ENCODE measurements at regions not wholly inside any gene's neighbourhood (a gene's known extent, or its start where the extent isn't known, plus 50 kb on each side); places are given as distances from the start of the nearest gene placed in this dataset.

- no peak for DNase-seq
These were observed 232.4 kb downstream of the AEBP2 start for GRCh38 chr12:19671695-19672094.

DNA sequence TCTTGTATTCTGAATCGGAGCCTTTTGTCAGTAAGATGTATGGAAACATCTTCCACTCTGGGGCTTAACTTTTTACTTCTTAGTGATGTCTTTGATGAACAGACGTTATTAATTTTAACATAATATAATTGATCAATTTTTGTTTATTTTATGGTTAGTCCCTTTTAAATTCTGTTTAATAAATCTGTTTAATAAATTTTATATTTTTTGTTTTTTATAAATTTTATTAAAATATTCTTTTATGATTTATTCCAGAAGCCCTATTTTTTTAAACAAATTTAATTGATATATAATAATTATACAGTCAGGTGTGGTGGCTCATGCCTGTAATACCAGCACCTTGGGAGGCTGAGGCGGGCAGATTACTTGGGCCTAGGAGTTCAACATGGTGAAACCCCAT is 235.1 kb downstream of the AEBP2 start:
- no peak for DNase-seq

DNA sequence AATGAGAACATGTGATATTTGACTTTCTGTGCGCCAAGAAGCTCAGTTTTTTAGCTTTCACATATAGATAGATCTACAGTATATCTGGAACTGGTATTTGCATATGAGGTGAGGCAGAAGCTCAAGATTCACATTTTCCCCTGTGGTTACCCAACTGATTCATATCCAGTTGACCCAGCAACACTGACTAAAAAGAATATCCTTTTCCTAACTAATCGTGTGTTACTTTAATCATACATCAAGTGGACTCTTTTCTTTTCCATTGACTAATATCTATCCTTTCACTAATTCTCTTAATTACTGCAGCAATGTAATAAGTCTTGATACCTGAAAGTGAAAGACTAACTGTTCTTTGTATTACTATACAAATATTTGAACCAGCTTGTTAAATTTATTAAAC is 236.1 kb downstream of the AEBP2 start:
- DNase-seq: no peak

DNA sequence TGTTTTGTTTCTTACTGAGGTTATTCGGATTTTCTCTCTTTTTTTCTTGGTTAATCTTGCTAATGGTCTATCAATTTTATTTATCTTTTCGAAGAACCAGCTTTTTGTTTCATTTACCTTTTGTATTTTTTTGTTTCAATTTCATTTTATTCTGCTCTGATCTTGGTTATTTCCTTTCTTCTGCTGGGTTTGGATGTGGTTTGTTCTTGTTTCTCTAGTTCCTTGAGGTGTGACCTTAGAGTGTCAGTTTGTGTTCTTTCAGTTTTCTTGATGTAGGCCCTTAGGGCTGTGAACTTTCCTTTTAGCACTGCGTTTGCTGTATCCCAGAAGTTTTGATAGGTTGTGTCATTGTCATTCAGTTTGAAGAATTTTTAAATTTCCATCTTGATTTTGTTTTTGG is 239.2 kb downstream of the AEBP2 start:
- DNase-seq: peak in 1 of 2 donors; percentile 69

- DNase-seq: no peak
These were observed 241.7 kb downstream of the AEBP2 start for GRCh38 chr12:19681007-19681406.

DNA sequence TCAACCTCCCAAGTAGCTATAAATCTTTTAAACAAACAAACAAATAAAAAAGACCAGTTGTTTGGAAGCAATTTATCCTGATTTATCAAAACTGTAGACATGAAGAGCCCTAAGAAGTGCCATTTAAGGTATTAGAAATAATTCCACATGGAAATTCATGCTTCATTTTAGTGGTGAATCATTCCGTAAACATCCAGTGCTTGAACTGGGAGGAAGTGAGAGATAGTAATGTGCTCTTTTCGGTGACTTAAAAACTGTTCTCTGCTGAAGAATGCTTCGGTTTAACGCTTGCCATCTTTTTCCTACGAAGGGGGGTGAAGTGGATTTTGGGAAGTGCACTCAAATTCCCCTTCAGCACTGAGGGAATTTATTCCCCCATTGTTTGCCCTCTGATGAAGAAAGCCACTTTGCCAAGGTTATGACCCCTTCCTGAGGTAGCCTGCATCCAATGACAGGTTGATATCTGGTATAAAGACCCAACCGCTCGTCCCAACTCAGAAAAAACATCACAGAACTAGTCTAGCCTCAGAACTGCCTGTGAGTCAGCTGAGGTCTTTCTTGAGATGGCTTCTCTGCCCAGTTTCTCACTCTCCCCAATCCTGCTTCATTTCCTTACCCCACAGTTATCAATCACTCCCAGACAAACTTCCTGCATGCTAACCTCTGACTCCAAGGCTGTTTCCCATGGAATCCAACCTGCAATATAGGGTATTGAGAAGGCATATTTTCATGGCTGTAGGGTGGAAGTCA is 244.1 kb downstream of the AEBP2 start:
- no peak for DNase-seq

GRCh38 chr12:19687371-19687770 is 248.1 kb downstream of the AEBP2 start:
- no peak for DNase-seq

- DNase-seq: no peak
These were observed 249.2 kb downstream of the AEBP2 start for GRCh38 chr12:19688532-19688931.

DNA sequence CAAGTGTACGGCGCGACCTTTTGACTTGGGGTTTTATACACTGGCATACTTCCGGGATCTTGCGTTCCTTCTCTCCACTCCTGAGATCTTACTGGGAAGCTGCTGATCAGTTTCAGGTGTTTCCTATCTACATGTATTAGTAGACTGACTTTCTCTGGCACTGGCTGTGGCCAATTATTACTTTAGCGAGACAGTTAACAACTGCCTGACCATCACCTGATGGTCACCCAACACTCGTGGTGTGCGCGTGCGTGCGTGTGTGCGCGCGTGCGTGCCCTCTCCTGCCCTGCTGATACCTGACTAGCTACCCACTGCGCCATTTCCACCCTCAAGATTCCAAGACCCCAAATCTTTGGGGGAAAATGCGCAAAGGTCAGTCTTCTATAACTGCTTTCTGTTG is 249.9 kb downstream of the AEBP2 start:
- no peak for DNase-seq

GRCh38 chr12:19689801-19690472 is 250.6 kb downstream of the AEBP2 start:
- no peak for DNase-seq

DNA sequence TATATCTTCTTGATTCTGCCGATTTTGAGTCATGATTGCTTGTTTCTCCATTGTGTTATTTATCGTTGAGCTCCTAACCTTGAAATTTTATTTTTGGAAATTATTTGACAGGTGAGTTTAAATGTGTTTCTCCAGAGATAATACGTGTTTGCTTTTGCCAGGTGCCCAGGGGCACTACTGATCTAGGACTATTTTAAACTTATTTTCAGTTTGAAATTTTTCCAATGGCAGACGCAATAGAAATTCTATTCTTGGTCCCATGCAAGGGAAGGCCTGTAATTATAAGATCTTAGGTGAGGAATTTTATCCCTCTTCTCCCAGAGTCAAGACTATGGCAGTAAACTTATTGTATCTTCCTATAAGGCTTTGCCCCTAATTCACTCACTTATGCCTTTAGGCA is 252.8 kb downstream of the AEBP2 start:
- DNase-seq: no peak

GRCh38 chr12:19692566-19692965 is 253.3 kb downstream of the AEBP2 start:
- no peak for DNase-seq

- DNase-seq: no peak
These were observed 255.3 kb downstream of the AEBP2 start for GRCh38 chr12:19694627-19695026.

- no peak for DNase-seq
These were observed 256.2 kb downstream of the AEBP2 start for GRCh38 chr12:19695244-19696098.

DNA sequence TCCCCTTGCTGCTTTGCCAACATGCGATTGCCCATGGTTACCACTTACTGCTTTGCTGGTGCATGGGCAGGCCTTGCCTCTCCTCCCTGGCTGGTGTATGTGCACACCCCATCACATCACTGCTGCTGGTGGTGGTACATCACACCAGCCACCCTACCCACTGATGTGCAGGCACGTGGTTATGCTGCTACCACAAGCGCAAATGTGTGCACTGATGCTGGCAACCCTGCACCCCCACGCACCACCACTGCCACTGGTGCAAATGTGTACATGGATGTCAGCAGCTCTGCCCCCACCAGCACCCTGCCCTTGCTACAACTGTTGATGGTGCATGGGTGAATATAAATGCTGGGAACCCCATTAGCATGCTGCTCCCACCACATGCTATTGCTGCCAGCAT is 261.7 kb downstream of the AEBP2 start:
- DNase-seq: no peak

DNA sequence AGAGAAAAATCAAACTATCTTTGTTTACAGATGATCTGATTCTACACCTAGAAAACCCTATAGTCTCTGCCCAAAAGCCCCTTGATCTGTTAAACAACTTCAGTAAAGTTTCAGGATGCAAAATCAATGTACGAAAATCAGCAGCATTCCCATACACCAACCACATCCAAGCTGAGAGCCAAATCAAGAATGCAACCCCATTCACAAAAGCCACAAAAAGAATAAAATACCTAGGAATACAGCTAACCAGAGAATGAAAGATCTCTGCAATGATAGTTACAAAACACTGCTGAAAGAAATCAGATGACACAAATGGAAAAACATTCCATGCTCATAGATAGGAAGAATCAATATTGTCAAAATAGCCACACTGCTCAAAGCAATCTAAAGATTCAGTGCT is 265.7 kb downstream of the AEBP2 start:
- no peak for DNase-seq

GRCh38 chr12:19706936-19707335 is 267.6 kb downstream of the AEBP2 start:
- DNase-seq: no peak

DNA sequence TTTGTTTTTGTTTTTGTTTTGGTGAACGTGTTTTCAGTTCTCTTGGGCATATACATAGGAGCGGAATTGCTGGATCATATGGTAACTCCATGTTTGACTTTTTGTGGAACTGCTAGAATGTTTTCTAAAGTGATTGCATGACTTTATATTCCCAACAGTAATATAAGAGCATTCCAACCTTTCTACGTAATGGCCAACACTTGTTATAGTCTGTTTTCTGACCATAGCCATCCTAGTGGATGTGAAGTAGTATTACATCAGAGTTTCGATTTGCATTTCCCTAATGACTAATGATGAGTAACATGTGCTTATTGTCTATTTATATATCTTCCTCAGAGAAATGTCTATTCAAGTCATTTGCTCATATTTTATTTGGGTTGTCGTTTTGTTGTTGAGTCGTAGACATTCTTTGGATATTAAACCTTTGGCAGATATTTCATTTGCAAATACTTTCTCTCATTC is 268.7 kb downstream of the AEBP2 start:
- DNase-seq: no peak

DNA sequence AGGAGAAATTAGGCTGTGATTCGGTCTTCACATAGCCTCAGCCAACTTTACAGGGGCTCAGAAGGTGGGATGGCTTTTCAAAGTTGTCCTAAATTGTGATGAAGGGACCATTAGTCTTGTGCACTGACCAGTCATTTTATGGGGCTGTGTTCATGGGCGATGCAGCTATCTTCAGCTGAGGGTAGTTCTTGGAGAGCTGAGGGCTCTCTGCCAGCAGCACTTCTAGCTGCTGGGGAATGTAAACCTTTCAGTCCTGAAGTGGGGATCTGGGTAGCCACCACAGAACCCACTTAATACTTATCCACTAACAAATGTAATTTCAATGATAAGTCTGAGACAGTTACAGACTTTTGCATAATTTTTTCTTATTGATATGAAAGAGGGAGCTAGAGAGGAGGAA is 270.6 kb downstream of the AEBP2 start:
- DNase-seq: no peak

DNA sequence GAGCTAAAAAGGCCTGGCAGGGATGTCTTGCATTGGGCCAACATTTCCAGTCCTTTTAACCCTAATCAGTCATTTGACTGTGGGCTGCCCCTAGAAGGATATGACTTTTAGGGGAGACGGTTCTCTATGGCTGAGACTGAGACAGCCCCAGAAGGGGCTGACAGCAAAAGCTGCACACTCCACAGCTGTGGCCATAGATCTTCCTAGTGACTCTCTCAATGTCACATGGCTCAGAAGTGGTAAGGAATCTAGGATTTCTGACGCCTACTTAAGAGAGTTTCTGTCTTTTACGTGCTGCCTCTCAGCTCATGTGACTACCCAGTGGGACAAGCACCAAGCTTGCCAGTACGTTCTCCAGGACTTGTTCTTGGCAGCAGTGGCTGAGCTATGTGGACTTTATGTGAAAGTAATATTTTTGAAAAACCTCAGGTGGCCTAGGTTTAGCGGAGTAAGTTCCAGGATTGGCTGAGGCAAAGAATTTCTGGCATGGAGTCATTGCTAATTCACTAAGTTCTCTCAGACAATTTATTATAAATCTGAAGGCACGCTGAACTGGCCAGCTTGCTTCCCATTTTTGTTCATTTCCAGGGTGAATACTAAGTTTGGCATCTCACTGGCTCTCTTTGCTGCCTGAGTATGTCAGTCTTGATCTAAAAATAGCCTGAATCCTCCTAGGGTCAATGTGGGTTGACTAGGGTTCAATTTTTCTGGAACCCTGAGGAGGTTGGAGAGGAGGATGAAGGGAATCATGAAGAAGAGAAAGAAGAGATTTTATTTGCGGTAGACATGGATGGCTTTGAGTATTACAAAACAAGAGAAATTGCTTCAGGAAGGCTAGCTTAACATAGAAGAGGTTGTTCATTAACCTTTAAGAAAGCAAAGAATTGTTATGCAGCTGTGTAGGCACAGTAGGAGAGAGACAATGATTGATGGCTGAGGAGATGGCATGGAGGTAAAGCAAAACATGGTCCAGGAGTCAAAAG is 271.8 kb downstream of the AEBP2 start:
- no peak for DNase-seq

- DNase-seq: no peak
These were observed 272.7 kb downstream of the AEBP2 start for GRCh38 chr12:19712041-19712440.

- DNase-seq: no peak
These were observed 279.1 kb downstream of the AEBP2 start for GRCh38 chr12:19718401-19718800.

Data from CD4-positive, alpha-beta T cell treated with Interferon alpha-2 for 1 hour (primary cell).